ENCODE measurements at regions not wholly inside any gene's neighbourhood (a gene's known extent, or its start where the extent isn't known, plus 50 kb on each side); places are given as distances from the start of the nearest gene placed in this dataset.

- ATAC-seq (ENCODE audit: low read depth) = no peak
- H3K79me2 ChIP-seq (ENCODE audit: control insufficient read depth, insufficient read depth, low read length) = peaks cover 39% of the 10 kb centered on the region
- no peak overlapping the region for H3K27ac Mint-ChIP-seq
- H4K20me1 ChIP-seq (ENCODE audit: control insufficient read depth, insufficient read depth, low read length, poor library complexity, severe bottlenecking) = no peaks in the 10 kb centered on the region
- H3K4me1 Mint-ChIP-seq = peaks cover 52% of the 10 kb centered on the region
- TF ChIP-seq CTCF (IDR thresholded peaks at IDR 0.05) (no peak), EZH2 (IDR thresholded peaks at IDR 0.05; ENCODE audit: borderline replicate concordance, insufficient read depth, low read depth, low read length, poor library complexity, severe bottlenecking) (no peak)
- H3K9me3 ChIP-seq (ENCODE audit: control extremely low read depth in 1 of 3, control insufficient read depth in 2 of 3, insufficient read depth in 1 of 3, low read length in 2 of 3) = peaks cover 10 to 22% (median 11%) of the 10 kb centered on the region in 3 donors
- intact Hi-C loops (cut with micrococcal nuclease) = no loop called here
- ChIA-PET POLR2A (interaction anchor here (0.6 kb wide), 1 partner anchor 9 kb away, joined by 4 read pairs; no protein-coding TSS in a partner anchor), CTCF (no interaction called here)
- H3K4me2 ChIP-seq (replicated peaks; ENCODE audit: low read depth, low read length, poor library complexity, severe bottlenecking) = no peak overlapping the region
- H3K4me3 ChIP-seq (ENCODE audit: control extremely low read depth in 1 of 5, extremely low read depth in 1 of 5, insufficient read depth in 1 of 5, low read depth in 2 of 5, low read length in 4 of 5) = no peak overlapping the region
- peaks cover 23 to 25% of the 10 kb centered on the region in 2 donors for H3K4me1 ChIP-seq (ENCODE audit: control insufficient read depth in 2 of 2, insufficient read depth in 2 of 2, low read length in 2 of 2)
- peaks cover 0 to 2% of the 10 kb centered on the region in 2 experiments for H3K36me3 ChIP-seq (replicated peaks in 1 of 2; ENCODE audit: control extremely low read depth in 1 of 2, control insufficient read depth in 1 of 2, extremely low read depth in 1 of 2, insufficient read depth in 2 of 2, low read length in 1 of 2)
- H3K4me3 Mint-ChIP-seq = no peak overlapping the region
- no peak overlapping the region for H3K27ac ChIP-seq (ENCODE audit: low read length in 2 of 2)
- DNase-seq = no peak
- no peak overlapping the region for H2AFZ ChIP-seq (ENCODE audit: insufficient read depth, low read depth, low read length, poor library complexity, severe bottlenecking)
- no peaks in the 10 kb centered on the region for H3K27me3 Mint-ChIP-seq
- peaks cover 7% of the 10 kb centered on the region for H3K9me3 Mint-ChIP-seq (ENCODE audit: insufficient read depth)
- H3K27me3 ChIP-seq (replicated peaks in 1 of 4; ENCODE audit: control extremely low read depth in 1 of 4, control insufficient read depth in 3 of 4, insufficient read depth in 4 of 4, low read length in 3 of 4) = no peaks in the 10 kb centered on the region
- WGBS (ENCODE audit: insufficient coverage) = no CpG with 5 or more reads among the region's 2 CpGs
- no peak overlapping the region for H3K9ac ChIP-seq (ENCODE audit: low read length)
Observed at GRCh38 chr12:31828071-31828470, 99.2 kb upstream of the AMN1 start.

- Histone ChIP-seq H3K4me3 (ENCODE audit: control extremely low read depth in 1 of 5, extremely low read depth in 1 of 5, insufficient read depth in 1 of 5, low read depth in 2 of 5, low read length in 4 of 5) (no peak overlapping the region), H4K20me1 (ENCODE audit: control insufficient read depth, insufficient read depth, low read length, poor library complexity, severe bottlenecking) (no peaks in the 10 kb centered on the region), H2AFZ (ENCODE audit: insufficient read depth, low read depth, low read length, poor library complexity, severe bottlenecking) (no peak overlapping the region), H3K4me1 (ENCODE audit: control insufficient read depth in 2 of 2, insufficient read depth in 2 of 2, low read length in 2 of 2) (peaks cover 7% of the 10 kb centered on the region in 2 donors), H3K9me3 (ENCODE audit: control extremely low read depth in 1 of 3, control insufficient read depth in 2 of 3, insufficient read depth in 1 of 3, low read length in 2 of 3) (peaks cover 10 to 12% (median 10%) of the 10 kb centered on the region in 3 donors), H3K79me2 (ENCODE audit: control insufficient read depth, insufficient read depth, low read length) (peaks cover 25% of the 10 kb centered on the region), H3K4me2 (replicated peaks; ENCODE audit: low read depth, low read length, poor library complexity, severe bottlenecking) (no peak overlapping the region), H3K27me3 (replicated peaks in 1 of 4; ENCODE audit: control extremely low read depth in 1 of 4, control insufficient read depth in 3 of 4, insufficient read depth in 4 of 4, low read length in 3 of 4) (no peaks in the 10 kb centered on the region), H3K9ac (ENCODE audit: low read length) (no peak overlapping the region), H3K36me3 (replicated peaks in 1 of 2; ENCODE audit: control extremely low read depth in 1 of 2, control insufficient read depth in 1 of 2, extremely low read depth in 1 of 2, insufficient read depth in 2 of 2, low read length in 1 of 2) (peaks cover 0 to 2% of the 10 kb centered on the region in 2 experiments), H3K27ac (ENCODE audit: low read length in 2 of 2) (no peak overlapping the region)
- intact Hi-C loops (cut with micrococcal nuclease) = no loop called here
- H3K4me3 Mint-ChIP-seq = no peak overlapping the region
- ATAC-seq (ENCODE audit: low read depth) (no peak), DNase-seq (no peak)
- no peak for TF ChIP-seq CTCF (IDR thresholded peaks at IDR 0.05)
- TF ChIP-seq EZH2 (IDR thresholded peaks at IDR 0.05; ENCODE audit: borderline replicate concordance, insufficient read depth, low read depth, low read length, poor library complexity, severe bottlenecking) = no peak
- H3K9me3 Mint-ChIP-seq (ENCODE audit: insufficient read depth) = peaks cover 7% of the 10 kb centered on the region
- H3K27ac Mint-ChIP-seq = no peak overlapping the region
- ChIA-PET POLR2A (no interaction called here), CTCF (no interaction called here)
- H3K27me3 Mint-ChIP-seq = no peaks in the 10 kb centered on the region
- H3K4me1 Mint-ChIP-seq = peaks cover 35% of the 10 kb centered on the region
Observed at GRCh38 chr12:31822761-31823160, 93.9 kb upstream of the AMN1 start.

All from B cell (primary cell).